Psoas muscle (tissue), 7 donors: ENCODE measurements at regions not wholly inside any gene's neighbourhood (a gene's known extent, or its start where the extent isn't known, plus 50 kb on each side); places are given as distances from the start of the nearest gene placed in this dataset.

Experiments used
- ATAC-seq, 4 donors: fragments of 200-7000 bp; cut with Tn5 transposase; one replicate each; pipeline ENCODE4 v1.9.1; 2020; ENCODE audit warnings: moderate library complexity in 3 of 4, mild to moderate bottlenecking in 2 of 4
- DNase-seq, 2 donors: peaks; one replicate each; pipeline ENCODE4 v3.0.0-alpha.2; 2020
- H3K27ac ChIP-seq: fragments of 200-600 bp; one replicate; pipeline ENCODE4 v1.8.0; 2022
- H3K27me3 ChIP-seq, 3 donors: fragments of 200-600 bp in 1 of 3; one replicate each; pipeline versions ENCODE4 v1.6.1 to v1.8.0; 2013 to 2022; ENCODE audit warnings: low read length in 2 of 3, mild to moderate bottlenecking in 2 of 3, moderate library complexity in 1 of 3; ENCODE audit not compliant: insufficient read depth in 3 of 3
- H3K36me3 ChIP-seq, 2 donors: fragments of 200-600 bp in 1 of 2; one replicate each; pipeline versions ENCODE4 v1.6.1 to v1.8.0; 2013 to 2022; ENCODE audit warnings: low read depth in 1 of 2, mild to moderate bottlenecking in 1 of 2, moderate library complexity in 1 of 2; ENCODE audit not compliant: insufficient read depth in 1 of 2
- H3K4me1 ChIP-seq: fragments of 200-600 bp; one replicate; pipeline ENCODE4 v1.8.0; 2022
- H3K4me3 ChIP-seq: fragments of 200-600 bp; one replicate; pipeline ENCODE4 v1.8.0; 2022; ENCODE audit warnings: mild to moderate bottlenecking
- H3K9me3 ChIP-seq: fragments of 200-600 bp; one replicate; pipeline ENCODE4 v1.8.0; 2022
- CTCF ChIP-seq: fragments of 200-600 bp; IDR thresholded peaks from one replicate; pipeline ENCODE4 v1.8.0; 2022; ENCODE audit warnings: antibody characterized with exemption
- WGBS, 3 donors: extraction: QIAGEN DNeasy Blood & Tissue Kit; methylation state at CpG; one replicate each; pipeline versions ENCODE4 v1.1.6 to v1.1.7; 2013; 5-methylcytosine and 5-hydroxymethylcytosine counted together
- intact Hi-C, 2 donors: fragments of 100-400 bp; cut with DNase I; formaldehyde crosslinking; loops; one replicate each; pipeline versions ENCODE4 v1.11.0 to v1.14.2; 2022
- donor health status: healthy with polysubstance abuse.
- donor health status: DM: no; HTN: no; CAD: no; lungs with moderate emphysema.
- donor health status: Bipolar disorder and iron deficiency.
- donor health status: healthy.
- donor health status: DM: yes; HTN: yes; CAD: no.
- donor health status: DM: no; HTN: no; CAD: no.
- donor health status: DM: yes; HTN: yes; CAD: no.

- H3K4me3 ChIP-seq: no peak overlapping the region
- DNase-seq (no peak), ATAC-seq (no peak)
- H3K36me3 ChIP-seq: no peaks in the 10 kb centered on the region
- TF ChIP-seq CTCF: no peak
- 54 to 67% (median 55%) methylated on average over 2 of the region's 2 CpGs for WGBS, 3 donors
- peaks cover 10% of the 10 kb centered on the region for H3K9me3 ChIP-seq
- H3K4me1 ChIP-seq: no peaks in the 10 kb centered on the region
- H3K27ac ChIP-seq: no peak overlapping the region
- intact Hi-C loops: no loop called here
- no peaks in the 10 kb centered on the region for H3K27me3 ChIP-seq
Measured at GRCh38 chr4:53937327-53937726, 127.1 kb downstream of the CHIC2 start.

GRCh38 chr4:53935780-53936179 is 128.6 kb downstream of the CHIC2 start:
- H3K27me3 ChIP-seq: no peaks in the 10 kb centered on the region
- H3K9me3 ChIP-seq: peaks cover 5% of the 10 kb centered on the region
- no peak overlapping the region for H3K4me3 ChIP-seq
- intact Hi-C loops: no loop called here
- ATAC-seq (no peak), DNase-seq (no peak)
- no peak for TF ChIP-seq CTCF
- no peaks in the 10 kb centered on the region for H3K36me3 ChIP-seq
- H3K4me1 ChIP-seq: no peaks in the 10 kb centered on the region
- H3K27ac ChIP-seq: no peak overlapping the region

GRCh38 chr4:53932796-53933610 is 131.4 kb downstream of the CHIC2 start:
- ATAC-seq: no peak
- WGBS, 3 donors: 68 to 78% (median 73%) methylated on average over 7 of the region's 7 CpGs
- Histone ChIP-seq H3K4me1 (no peaks in the 10 kb centered on the region), H3K27me3 (no peaks in the 10 kb centered on the region), H3K36me3 (no peaks in the 10 kb centered on the region), H3K27ac (no peak overlapping the region), H3K9me3 (no peaks in the 10 kb centered on the region), H3K4me3 (no peak overlapping the region)
- no peak for DNase-seq
- TF ChIP-seq CTCF: no peak
- intact Hi-C loops: loop anchor here (5.0 kb wide), 1 partner anchor 284 kb away; no protein-coding TSS in a partner anchor

DNA sequence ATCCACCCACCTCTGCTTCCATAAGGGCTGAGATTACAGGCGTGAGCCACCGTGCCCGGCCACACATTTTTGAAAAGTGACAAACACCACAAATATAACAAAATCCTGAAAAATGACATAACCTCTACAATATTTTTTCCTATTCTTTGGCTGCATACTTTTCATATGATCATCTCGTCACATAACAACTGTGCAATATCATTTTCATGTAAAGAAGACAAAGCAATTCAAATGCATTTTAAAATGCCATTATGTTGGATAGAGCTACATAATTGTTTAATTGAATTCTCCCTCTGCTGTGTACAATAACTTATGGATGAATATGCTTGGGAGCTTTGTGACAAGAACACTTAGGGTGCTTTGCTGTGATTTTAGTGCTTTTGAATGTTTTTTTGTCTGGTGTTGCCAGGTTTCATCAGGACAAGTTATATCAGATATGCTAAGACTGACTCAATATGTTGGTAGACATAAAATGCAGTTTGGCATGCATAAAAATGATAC is 132.9 kb downstream of the CHIC2 start:
- Histone ChIP-seq H3K4me1 (no peaks in the 10 kb centered on the region), H3K9me3 (no peaks in the 10 kb centered on the region), H3K27ac (no peak overlapping the region), H3K4me3 (no peak overlapping the region), H3K27me3 (no peaks in the 10 kb centered on the region), H3K36me3 (no peaks in the 10 kb centered on the region)
- ATAC-seq: no peak
- intact Hi-C loops: loop anchor here (5.0 kb wide), 1 partner anchor 286 kb away; no protein-coding TSS in a partner anchor
- no peak for TF ChIP-seq CTCF
- DNase-seq: no peak
- WGBS, 3 donors: 89 to 92% (median 92%) methylated on average over 4 of the region's 4 CpGs
